Lung (tissue), 11 donors: ENCODE measurements at regions not wholly inside any gene's neighbourhood (a gene's known extent, or its start where the extent isn't known, plus 50 kb on each side); places are given as distances from the start of the nearest gene placed in this dataset.
A peak's percentile ranks its signal among the peaks of the same experiment; 100 is the strongest.

Experiments used
- ATAC-seq: fragments of 200-7000 bp; cut with Tn5 transposase; one replicate; pipeline ENCODE4 v1.9.1; 2020; ENCODE audit warnings: moderate number of reproducible peaks; ENCODE audit not compliant: insufficient read depth, low FRiP score
- DNase-seq, 3 donors: peaks; one replicate each; pipeline ENCODE4 v3.0.0-alpha.2; 2013 to 2017
- H3K27ac ChIP-seq, 2 donors: one replicate each; pipeline ENCODE4 v1.5.1; 2013; ENCODE audit warnings: mild to moderate bottlenecking in 2 of 2, moderate library complexity in 2 of 2, control low read depth in 1 of 2, inconsistent platforms in 1 of 2, low read depth in 1 of 2, low read length in 1 of 2
- H3K27me3 ChIP-seq, 3 donors: one replicate each; pipeline ENCODE4 v1.5.1; 2013; ENCODE audit warnings: low read length in 2 of 3; ENCODE audit not compliant: control insufficient read depth in 3 of 3, insufficient read depth in 3 of 3
- H3K36me3 ChIP-seq, 4 donors: one replicate each; pipeline ENCODE4 v1.5.1; 2013; ENCODE audit warnings: low read length in 4 of 4, mild to moderate bottlenecking in 1 of 4, moderate library complexity in 1 of 4; ENCODE audit not compliant: control insufficient read depth in 4 of 4, insufficient read depth in 4 of 4
- H3K4me1 ChIP-seq, 5 donors: one replicate each; pipeline ENCODE4 v1.5.1; 2013; ENCODE audit warnings: low read length in 5 of 5, mild to moderate bottlenecking in 2 of 5, moderate library complexity in 1 of 5; ENCODE audit not compliant: control insufficient read depth in 5 of 5, insufficient read depth in 5 of 5
- H3K4me3 ChIP-seq: one replicate; pipeline ENCODE4 v1.5.1; 2013; ENCODE audit warnings: mild to moderate bottlenecking, control low read depth, moderate library complexity
- H3K9ac ChIP-seq, 2 donors: one replicate each; pipeline ENCODE4 v1.5.1; 2013; ENCODE audit warnings: low read length in 2 of 2, control low read depth in 1 of 2; ENCODE audit not compliant: insufficient read depth in 1 of 2
- H3K9me3 ChIP-seq, 4 donors: one replicate each; pipeline ENCODE4 v1.5.1; 2013; ENCODE audit warnings: low read length in 3 of 4, mild to moderate bottlenecking in 1 of 4, moderate library complexity in 1 of 4; ENCODE audit not compliant: control insufficient read depth in 4 of 4, insufficient read depth in 3 of 4
- CTCF ChIP-seq: IDR thresholded peaks from 2 replicates; pipeline ENCODE4 v1.5.1; 2012; ENCODE audit warnings: mild to moderate bottlenecking; ENCODE audit errors: control extremely low read depth, extremely low read depth
- WGBS, 2 donors: extraction: QIAGEN DNeasy Blood & Tissue Kit; methylation state at CpG; one replicate each; pipeline ENCODE4 v1.1.7; 2013; 5-methylcytosine and 5-hydroxymethylcytosine counted together
- donor health status: control.
- donor health status: control.
- donor health status: Bipolar disorder and iron deficiency.
- donor health status: healthy.
- donor health status: DM: yes; HTN: yes; CAD: no.

GRCh38 chr7:1298931-1299885 is 66.5 kb downstream of the UNCX start:
- Histone ChIP-seq H3K4me3 (no peak overlapping the region), H3K27me3 (peaks cover 6 to 33% (median 16%) of the 10 kb centered on the region in 3 donors), H3K36me3 (no peaks in the 10 kb centered on the region), H3K4me1 (peaks cover 0 to 6% (median 0%) of the 10 kb centered on the region in 5 donors), H3K9me3 (peaks cover 0 to 6% (median 0%) of the 10 kb centered on the region in 4 donors), H3K27ac (no peak overlapping the region), H3K9ac (no peak overlapping the region)
- ATAC-seq, result peak; percentile 31
- TF ChIP-seq CTCF, result no peak
- DNase-seq, result no peak
- 56 to 63% methylated on average over 28 to 30 of the region's 30 CpGs for WGBS, 2 donors

- Histone ChIP-seq H3K36me3 (no peaks in the 10 kb centered on the region), H3K4me3 (no peak overlapping the region)
- WGBS, 2 donors, result 71 to 75% methylated on average over 8 of the region's 8 CpGs
Measured at GRCh38 chr7:1300206-1300605, 67.5 kb downstream of the UNCX start.

GRCh38 chr7:1300636-1301035 is 68.0 kb downstream of the UNCX start:
- DNase-seq, result no peak
- H3K9me3 ChIP-seq, result peaks cover 0 to 4% (median 0%) of the 10 kb centered on the region in 4 donors
- WGBS, 2 donors, result 58 to 65% methylated on average over 17 of the region's 17 CpGs
- H3K27ac ChIP-seq, result no peak overlapping the region
- H3K4me1 ChIP-seq, result peaks cover 0 to 6% (median 0%) of the 10 kb centered on the region in 5 donors
- no peak for ATAC-seq
- H3K36me3 ChIP-seq, result no peaks in the 10 kb centered on the region
- TF ChIP-seq CTCF, result no peak
- no peak overlapping the region for H3K4me3 ChIP-seq
- H3K9ac ChIP-seq, result no peak overlapping the region
- H3K27me3 ChIP-seq, result peaks cover 6 to 34% (median 16%) of the 10 kb centered on the region in 3 donors

More at GRCh38 chr7:1300206-1300605, 67.5 kb downstream of the UNCX start:
- TF ChIP-seq CTCF, result no peak
- H3K4me1 ChIP-seq, result peaks cover 0 to 6% (median 0%) of the 10 kb centered on the region in 5 donors
- ATAC-seq (no peak), DNase-seq (no peak)
- peaks cover 0 to 6% (median 0%) of the 10 kb centered on the region in 4 donors for H3K9me3 ChIP-seq
- H3K27ac ChIP-seq, result no peak overlapping the region
- H3K9ac ChIP-seq, result no peak overlapping the region
- peaks cover 6 to 34% (median 16%) of the 10 kb centered on the region in 3 donors for H3K27me3 ChIP-seq
